HG02852 (cell line): ENCODE measurements at regions not wholly inside any gene's neighbourhood (a gene's known extent, or its start where the extent isn't known, plus 50 kb on each side); places are given as distances from the start of the nearest gene placed in this dataset.
"Not testable (repeated sequence)": the region's sequence is repeated elsewhere in the genome, so short reads cannot be mapped to it uniquely, and the experiment has no call there.

Experiments
- ATAC-seq: cut with Tn5 transposase; IDR thresholded peaks from one replicate; pipeline ENCODE4 v1.9.1; 2021; ENCODE audit warnings: mild to moderate bottlenecking, moderate library complexity; ENCODE audit not compliant: unreplicated experiment

DNA sequence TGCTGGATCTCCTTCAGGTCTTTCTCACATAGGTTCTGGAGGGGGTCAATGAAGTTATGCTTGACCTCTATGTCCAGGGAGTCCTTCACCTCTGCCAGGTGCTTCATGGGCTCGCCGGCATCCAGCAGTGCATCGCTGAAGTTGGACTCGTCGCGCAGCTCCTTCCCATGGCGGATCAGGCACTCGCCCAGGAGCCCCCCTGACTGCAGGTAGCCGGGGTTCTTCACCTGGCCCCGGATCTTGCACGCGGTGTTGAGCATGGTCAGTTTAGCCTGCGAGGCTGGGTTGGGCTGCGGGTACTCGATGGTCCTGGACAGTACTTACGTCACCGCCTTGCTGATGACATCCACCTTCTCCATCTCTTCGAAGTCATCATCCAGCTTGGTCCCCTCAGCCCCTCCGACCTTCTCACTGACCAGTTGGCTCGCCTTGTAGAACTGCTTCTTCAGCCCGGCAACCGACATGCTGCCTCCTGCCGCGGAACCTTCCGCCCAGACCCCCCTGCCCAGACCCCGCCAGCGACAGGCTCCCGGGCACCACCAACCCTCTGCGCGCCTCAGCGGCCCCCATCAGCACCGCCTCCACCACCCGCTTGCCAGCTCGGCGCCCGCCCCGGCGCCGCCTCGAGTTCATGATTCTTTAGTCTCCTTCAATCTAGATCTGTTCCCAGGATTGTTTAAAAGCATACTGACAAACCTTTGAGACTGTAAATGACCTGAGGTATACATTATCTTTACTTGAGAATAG is 99.8 kb downstream of the KPNA2 start:
- ATAC-seq: no peak

GRCh38 chr17:68141050-68141449 is 105.5 kb downstream of the KPNA2 start:
- ATAC-seq: no peak

- ATAC-seq: no peak
These were observed 105.2 kb upstream of the AMZ2 start for GRCh38 chr17:68142595-68142994.

- no peak for ATAC-seq
These were observed 104.4 kb upstream of the AMZ2 start for GRCh38 chr17:68143425-68143824.

DNA sequence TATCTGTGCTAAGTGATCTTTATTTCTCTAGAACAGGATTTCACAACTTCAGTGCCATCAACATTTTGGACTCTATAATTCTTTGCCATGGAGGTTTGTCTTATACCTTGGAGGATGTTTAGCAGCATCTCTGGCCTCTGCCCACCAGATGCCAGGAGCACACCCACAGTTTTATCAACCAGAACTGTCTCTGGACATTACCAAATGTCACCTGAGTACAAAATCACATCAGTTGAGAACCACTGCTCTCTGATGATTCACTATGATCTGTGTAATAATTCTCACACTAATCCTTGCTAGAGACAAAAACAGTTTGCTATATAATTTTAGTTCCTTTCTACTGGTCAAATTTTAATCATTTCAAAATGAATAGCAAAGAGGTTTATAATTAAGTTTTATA is 102.8 kb upstream of the AMZ2 start:
- ATAC-seq: no peak

GRCh38 chr17:68148936-68149335 is 98.9 kb upstream of the AMZ2 start:
- ATAC-seq: no peak

DNA sequence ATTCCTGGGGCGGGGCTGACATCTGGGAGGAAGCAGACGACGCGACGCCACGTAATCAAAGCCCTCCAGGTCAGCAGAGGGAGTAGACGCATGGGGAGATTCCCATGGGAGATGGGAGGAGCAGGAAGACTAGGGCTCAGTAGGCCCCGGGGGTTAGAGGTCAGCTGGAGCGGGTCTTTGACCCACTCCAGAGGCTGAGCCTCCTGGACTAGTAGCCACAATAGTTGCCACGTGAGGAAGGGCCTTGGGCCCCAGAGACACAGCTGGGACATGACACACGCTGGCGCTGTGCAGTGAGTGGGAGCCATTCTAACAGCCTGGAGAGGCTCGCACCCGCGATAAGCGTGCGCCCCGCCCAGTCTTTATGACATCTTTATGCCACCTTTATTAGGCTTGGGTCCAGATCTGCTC is 95.7 kb upstream of the AMZ2 start:
- ATAC-seq: no peak

DNA sequence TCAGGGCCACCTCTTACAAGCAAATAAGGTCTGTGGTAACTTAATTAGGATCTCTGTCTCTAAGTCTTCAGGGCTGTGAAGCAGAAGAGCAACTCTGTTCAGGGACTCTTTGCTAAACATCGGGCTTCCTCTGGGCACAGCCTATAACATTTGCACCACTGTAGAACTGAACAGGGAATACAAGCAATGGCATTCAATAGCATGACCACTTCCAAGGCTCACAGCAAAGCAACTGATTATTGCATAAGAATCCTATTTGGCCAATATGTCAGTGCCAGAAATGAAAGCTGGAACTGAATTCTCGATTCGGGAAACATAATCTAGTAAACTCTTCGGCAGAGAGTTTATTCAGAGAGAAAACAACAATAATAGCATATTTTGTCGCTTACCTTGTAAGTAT is 92.2 kb upstream of the AMZ2 start:
- no peak for ATAC-seq

- ATAC-seq: no peak
These were observed 86.0 kb upstream of the AMZ2 start for GRCh38 chr17:68161644-68162428.

DNA sequence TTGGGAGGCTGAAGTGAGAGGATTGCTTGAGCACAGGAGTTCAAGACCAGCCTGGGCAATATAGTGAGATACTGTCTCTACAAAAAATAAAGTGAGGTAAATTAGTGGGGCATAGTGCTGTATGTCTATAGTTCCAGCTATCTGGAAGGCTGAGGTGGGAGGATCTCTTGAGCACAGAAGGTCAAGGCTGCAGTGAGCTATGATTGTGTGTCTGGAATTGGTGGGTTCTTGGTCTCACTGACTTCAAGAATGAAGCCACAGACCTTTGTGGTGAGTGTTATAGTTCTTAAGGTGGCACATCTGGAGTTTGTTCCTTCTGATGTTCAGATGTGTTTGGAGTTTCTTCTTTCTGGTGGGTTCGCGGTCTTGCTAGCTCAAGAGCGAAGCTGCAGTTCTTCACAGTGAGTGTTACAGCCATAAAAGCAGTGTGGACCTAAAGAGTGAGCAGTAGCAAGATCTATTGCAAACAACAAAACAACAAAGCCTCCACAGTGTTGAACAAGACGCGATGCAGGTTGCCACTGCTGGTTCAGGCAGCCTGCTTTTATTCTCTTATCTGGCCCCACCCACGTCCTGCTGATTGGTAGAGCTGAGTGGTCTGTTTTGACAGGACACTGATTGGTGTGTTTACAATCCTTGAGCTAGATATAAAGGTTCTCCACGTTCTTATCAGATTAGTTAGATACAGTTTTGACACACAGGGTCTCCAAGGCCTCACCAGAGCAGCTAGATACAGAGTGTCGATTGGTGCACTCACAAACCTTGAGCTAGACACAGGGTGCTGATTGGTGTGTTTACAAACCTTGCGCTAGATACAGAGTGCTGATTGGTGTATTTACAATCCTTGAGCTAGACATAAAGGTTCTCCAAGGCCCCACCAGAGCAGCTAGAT is 79.3 kb upstream of the AMZ2 start:
- ATAC-seq: not testable (repeated sequence)

DNA sequence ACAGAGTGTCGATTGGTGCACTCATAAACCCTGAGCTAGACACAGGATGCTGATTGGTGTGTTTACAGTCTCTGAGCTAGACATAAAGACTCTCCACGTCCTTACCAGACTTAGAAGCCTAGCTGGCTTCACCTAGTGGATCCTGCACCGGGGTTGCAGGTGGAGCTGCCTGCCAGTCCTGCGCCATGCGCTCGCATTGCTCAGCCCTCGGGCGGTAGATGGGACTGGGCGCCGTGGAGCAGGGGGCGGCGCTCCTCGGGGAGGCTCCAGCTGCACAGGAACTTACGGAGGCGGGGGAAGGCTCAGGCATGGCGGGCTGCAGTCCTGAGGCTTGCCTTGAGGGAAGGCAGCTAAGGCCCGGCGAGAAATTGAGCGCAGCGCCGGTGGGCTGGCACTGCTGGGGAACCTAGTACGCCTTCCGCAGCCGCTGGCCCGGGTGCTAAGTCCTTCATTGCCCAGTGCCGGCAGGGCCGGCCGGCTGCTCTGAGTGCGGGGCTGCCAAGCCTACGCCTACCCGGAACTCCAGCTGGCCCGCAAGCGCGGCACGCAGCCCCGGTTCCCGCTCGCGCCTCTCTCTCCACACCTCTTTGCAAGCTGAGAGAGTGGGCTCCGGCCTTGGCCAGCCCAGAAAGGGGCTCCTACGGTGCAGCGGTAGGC is 78.5 kb upstream of the AMZ2 start:
- not testable (repeated sequence) for ATAC-seq

GRCh38 chr17:68169840-68170239 is 78.0 kb upstream of the AMZ2 start:
- no peak for ATAC-seq

GRCh38 chr17:68170246-68170645 is 77.6 kb upstream of the AMZ2 start:
- ATAC-seq: no peak

GRCh38 chr17:68172461-68172954 is 75.3 kb upstream of the AMZ2 start:
- ATAC-seq: no peak

- no peak for ATAC-seq
These were observed 72.4 kb upstream of the AMZ2 start for GRCh38 chr17:68175416-68175815.

DNA sequence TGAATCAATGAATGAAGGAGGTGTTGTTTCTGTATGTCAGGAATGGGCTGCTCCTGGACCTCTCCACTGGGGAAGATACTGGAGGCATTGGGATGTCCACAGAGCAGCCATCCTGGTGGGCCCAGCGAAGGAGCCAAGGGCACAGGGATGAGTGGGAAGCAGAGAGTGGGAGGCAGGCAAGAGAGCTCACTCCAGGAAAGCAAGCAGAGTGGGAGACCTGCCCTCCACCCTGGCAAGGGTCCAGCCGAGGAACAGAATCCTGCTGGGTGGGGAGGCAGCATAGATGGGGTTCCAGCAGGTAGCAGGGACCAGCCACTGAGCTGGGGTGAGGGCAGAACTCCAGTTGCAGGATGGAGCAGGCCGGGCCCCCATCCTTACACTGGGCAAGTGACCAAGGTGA is 71.9 kb upstream of the AMZ2 start:
- no peak for ATAC-seq

- ATAC-seq: no peak
These were observed 71.1 kb upstream of the AMZ2 start for GRCh38 chr17:68176718-68177117.

DNA sequence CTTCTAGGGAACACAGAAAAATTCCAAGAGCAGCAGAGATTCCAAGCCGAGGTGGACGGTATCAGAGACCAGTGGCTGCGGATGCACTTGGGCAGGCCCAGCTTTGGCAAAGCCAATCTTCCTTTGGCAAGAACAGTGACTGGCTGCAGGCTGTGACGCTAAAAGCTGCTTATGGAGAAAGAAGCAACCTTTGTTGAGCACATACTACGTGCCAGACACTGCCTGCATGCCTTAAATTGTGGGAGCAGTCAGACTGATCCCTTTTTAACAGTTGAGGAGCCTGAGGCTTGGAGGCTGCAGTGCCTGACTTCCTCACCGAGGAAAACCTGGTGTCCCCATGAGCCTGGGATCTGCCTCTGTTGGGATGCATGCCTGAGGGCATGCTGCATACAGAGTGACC is 69.0 kb upstream of the AMZ2 start:
- ATAC-seq: no peak

GRCh38 chr17:68179236-68179925 is 68.5 kb upstream of the AMZ2 start:
- no peak for ATAC-seq

DNA sequence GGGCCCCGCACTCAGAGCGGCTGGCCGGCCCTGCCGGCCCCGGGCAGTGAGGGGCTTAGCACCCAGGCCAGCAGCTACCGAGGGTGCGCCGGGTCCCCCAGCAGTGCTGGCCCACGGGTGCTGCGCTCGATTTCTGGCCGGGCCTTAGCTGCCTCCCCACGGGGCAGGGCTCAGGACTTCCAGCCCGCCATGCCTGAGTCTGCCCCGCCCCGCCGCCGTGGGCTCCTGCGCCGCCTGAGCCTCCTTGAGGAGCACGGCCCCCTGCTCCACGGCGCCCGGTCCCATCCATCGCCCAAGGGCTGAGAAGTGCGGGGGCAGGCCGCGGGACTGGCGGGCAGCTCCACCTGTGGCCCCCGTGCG is 67.9 kb upstream of the AMZ2 start:
- ATAC-seq: no peak
